ENCODE measurements at regions not wholly inside any gene's neighbourhood (a gene's known extent, or its start where the extent isn't known, plus 50 kb on each side); places are given as distances from the start of the nearest gene placed in this dataset.
"Not testable (repeated sequence)": the region's sequence is repeated elsewhere in the genome, so short reads cannot be mapped to it uniquely, and the experiment has no call there.

- not testable (repeated sequence) for DNase-seq (ENCODE audit: low read depth in 3 of 3)
These were observed 59.7 kb upstream of the FRG2C start for GRCh38 chr3:75604286-75604934.

- DNase-seq (ENCODE audit: low read depth in 3 of 3) = not testable (repeated sequence)
These were observed 56.1 kb upstream of the FRG2C start for GRCh38 chr3:75607996-75608395.

GRCh38 chr3:75609598-75609997 is 54.5 kb upstream of the FRG2C start:
- DNase-seq (ENCODE audit: low read depth in 3 of 3) = not testable (repeated sequence)

GRCh38 chr3:75610773-75611172 is 53.4 kb upstream of the FRG2C start:
- DNase-seq (ENCODE audit: low read depth in 3 of 3) = no peak

- not testable (repeated sequence) for DNase-seq (ENCODE audit: low read depth in 3 of 3)
These were observed 52.2 kb upstream of the FRG2C start for GRCh38 chr3:75611724-75612460.

Data from stimulated activated CD4-positive, alpha-beta T cell treated with anti-CD3 and anti-CD28 coated beads, TNF-alpha, amount 100 ng/mL, for 4 hours (primary cell).